Heart right ventricle (tissue), 16 donors: ENCODE measurements at regions not wholly inside any gene's neighbourhood (a gene's known extent, or its start where the extent isn't known, plus 50 kb on each side); places are given as distances from the start of the nearest gene placed in this dataset.

ENCODE experiments used
- ATAC-seq, 8 donors: fragments of 200-7000 bp; cut with Tn5 transposase; one replicate each; pipeline ENCODE4 v1.9.1; 2020; ENCODE audit warnings: mild to moderate bottlenecking in 8 of 8, moderate library complexity in 8 of 8, moderate number of reproducible peaks in 1 of 8
- DNase-seq, 2 donors: peaks; one replicate each; pipeline ENCODE4 v3.0.0-alpha.2; 2020
- H3K27ac ChIP-seq, 10 donors: fragments of 200-600 bp; sonication (generic) in 2 of 10; one replicate each; pipeline versions ENCODE4 v1.5.0 to v1.8.0; 2020 to 2022; ENCODE audit warnings: mild to moderate bottlenecking in 3 of 10
- H3K27me3 ChIP-seq, 7 donors: fragments of 200-600 bp; one replicate each; pipeline ENCODE4 v1.8.0; 2021 to 2022; ENCODE audit warnings: mild to moderate bottlenecking in 2 of 7
- H3K36me3 ChIP-seq, 9 donors: fragments of 200-600 bp; sonication (generic) in 1 of 9; one replicate each; pipeline versions ENCODE4 v1.5.0 to v1.8.0; 2020 to 2022; ENCODE audit warnings: mild to moderate bottlenecking in 2 of 9
- H3K4me1 ChIP-seq, 9 donors: fragments of 200-600 bp; sonication (generic) in 1 of 9; one replicate each; pipeline versions ENCODE4 v1.5.0 to v1.8.0; 2020 to 2022; ENCODE audit warnings: mild to moderate bottlenecking in 4 of 9
- H3K4me3 ChIP-seq, 10 donors: fragments of 200-600 bp; sonication (generic) in 2 of 10; one replicate each; pipeline versions ENCODE4 v1.5.0 to v1.8.0; 2020 to 2022; ENCODE audit warnings: mild to moderate bottlenecking in 7 of 10, moderate library complexity in 2 of 10
- H3K9me3 ChIP-seq, 11 donors: fragments of 200-600 bp in 10 of 11; sonication (generic) in 2 of 11; one replicate each; pipeline versions ENCODE4 v1.5.0 to v1.8.0; 2013 to 2022; ENCODE audit warnings: mild to moderate bottlenecking in 2 of 11, control low read depth in 1 of 11, moderate library complexity in 1 of 11
- CTCF ChIP-seq, 9 donors: fragments of 200-600 bp; sonication (generic) in 2 of 9; IDR thresholded peaks; one replicate each; pipeline versions ENCODE4 v1.5.0 to v1.8.0; 2021 to 2022; ENCODE audit warnings: antibody characterized with exemption in 9 of 9, mild to moderate bottlenecking in 5 of 9, moderate library complexity in 1 of 9
- WGBS, 2 donors: extraction: QIAGEN DNeasy Blood & Tissue Kit; methylation state at CpG; one replicate each; pipeline ENCODE4 v1.1.7; 2013; ENCODE audit warnings: inconsistent platforms in 1 of 2; 5-methylcytosine and 5-hydroxymethylcytosine counted together
- intact Hi-C, 10 donors: fragments of 100-400 bp; cut with DNase I; formaldehyde crosslinking; loops; one replicate each; pipeline versions ENCODE4 v1.11.1 to v1.14.2; 2022
- donor health status: Arrhythmogenic right ventricular cardiomyopathy.
- donor health status: ischemic (EF 13 %, LVEDD 7.1; RV severe dilation, severe dysfunction).
- donor health status: healthy with polysubstance abuse.
- donor health status: DM: no; HTN: yes; CAD: no.
- donor health status: DM: no; HTN: no; CAD: no.
- donor health status: ischemic (EF 25% LVEDD 6.9; RV normal size, moderate dysfunction).
- donor health status: ischemic (EF 25% LVEDD 5.7; RV mildly dilated, moderate dysfunction).
- donor health status: healthy.
- donor health status: DM: yes; HTN: yes; CAD: no.
- donor health status: Ischemic cardiomyopathy.
- donor health status: ischemic (EF 35%, LVEDD 5.7; RV mildly dilated, moderate dysfunction).
- donor health status: nonischemic (EF 11% LVEDD 7.7; RV severe dilation, severe dysfunction).
- donor health status: DM: yes; HTN: yes; CAD: no.
- donor health status: PGD.
- donor health status: ischemic (EF 29% LVEDD 5.4; RV normal size, mild dysfunction).
- donor health status: nonischemic (EF 23%, LVEDD 6.1; RV moderate dilation, normal function).

GRCh38 chr9:88229434-88229833, 91.2 kb upstream of the SPATA31C2 start:
- H3K27ac ChIP-seq = no peak overlapping the region
- H3K4me3 ChIP-seq = no peak overlapping the region
- H3K36me3 ChIP-seq = no peaks in the 10 kb centered on the region
- intact Hi-C loops = no loop called here
- no peaks in the 10 kb centered on the region for H3K4me1 ChIP-seq
- no peak for TF ChIP-seq CTCF (IDR thresholded peaks at IDR 0.05)
- no peak for DNase-seq
- H3K27me3 ChIP-seq = peaks cover 0 to 3% (median 0%) of the 10 kb centered on the region in 7 donors
- no peak for ATAC-seq
- WGBS, 2 donors = 50 to 85% methylated on average over 2 of the region's 2 CpGs
- peaks cover 0 to 10% (median 0%) of the 10 kb centered on the region in 11 donors for H3K9me3 ChIP-seq

GRCh38 chr9:88224938-88225337, 86.7 kb upstream of the SPATA31C2 start:
- DNase-seq (no peak), ATAC-seq (no peak)
- no peak overlapping the region for H3K27ac ChIP-seq
- no peaks in the 10 kb centered on the region for H3K36me3 ChIP-seq
- 79 to 81% methylated on average over 6 of the region's 6 CpGs for WGBS, 2 donors
- intact Hi-C loops = no loop called here
- H3K4me3 ChIP-seq = no peak overlapping the region
- peaks cover 0 to 10% (median 0%) of the 10 kb centered on the region in 7 donors for H3K27me3 ChIP-seq
- TF ChIP-seq CTCF (IDR thresholded peaks at IDR 0.05) = no peak
- H3K9me3 ChIP-seq = no peaks in the 10 kb centered on the region
- H3K4me1 ChIP-seq = no peaks in the 10 kb centered on the region

- no peak for TF ChIP-seq CTCF (IDR thresholded peaks at IDR 0.05)
- DNase-seq = no peak
- Histone ChIP-seq H3K27me3 (peaks cover 0 to 10% (median 0%) of the 10 kb centered on the region in 7 donors), H3K4me3 (no peak overlapping the region), H3K9me3 (no peaks in the 10 kb centered on the region), H3K27ac (no peak overlapping the region), H3K36me3 (no peaks in the 10 kb centered on the region), H3K4me1 (peaks cover 0 to under 1% (median 0%) of the 10 kb centered on the region in 9 donors)
- ATAC-seq = no peak
- intact Hi-C loops = no loop called here
- 62 to 69% methylated on average over 7 of the region's 7 CpGs for WGBS, 2 donors
Observed at GRCh38 chr9:88221105-88221504, 82.8 kb upstream of the SPATA31C2 start.

GRCh38 chr9:88220652-88221051, 82.4 kb upstream of the SPATA31C2 start:
- Histone ChIP-seq H3K4me1 (peaks cover 0 to 6% (median under 1%) of the 10 kb centered on the region in 9 donors), H3K9me3 (no peaks in the 10 kb centered on the region), H3K27ac (no peak overlapping the region), H3K4me3 (no peak overlapping the region), H3K27me3 (peaks cover 0 to 10% (median 0%) of the 10 kb centered on the region in 7 donors), H3K36me3 (no peaks in the 10 kb centered on the region)
- no peak for DNase-seq
- ATAC-seq = no peak
- intact Hi-C loops = no loop called here
- WGBS, 2 donors = 92 to 94% methylated on average over 20 of the region's 20 CpGs
- TF ChIP-seq CTCF (IDR thresholded peaks at IDR 0.05) = no peak
